GM19467 (cell line): ENCODE measurements at regions not wholly inside any gene's neighbourhood (a gene's known extent, or its start where the extent isn't known, plus 50 kb on each side); places are given as distances from the start of the nearest gene placed in this dataset.
"Not testable (repeated sequence)": the region's sequence is repeated elsewhere in the genome, so short reads cannot be mapped to it uniquely, and the experiment has no call there.

Experiments used
- ATAC-seq: cut with Tn5 transposase; IDR thresholded peaks from one replicate; pipeline ENCODE4 v1.9.1; 2021; ENCODE audit warnings: mild to moderate bottlenecking, moderate library complexity; ENCODE audit not compliant: unreplicated experiment

DNA sequence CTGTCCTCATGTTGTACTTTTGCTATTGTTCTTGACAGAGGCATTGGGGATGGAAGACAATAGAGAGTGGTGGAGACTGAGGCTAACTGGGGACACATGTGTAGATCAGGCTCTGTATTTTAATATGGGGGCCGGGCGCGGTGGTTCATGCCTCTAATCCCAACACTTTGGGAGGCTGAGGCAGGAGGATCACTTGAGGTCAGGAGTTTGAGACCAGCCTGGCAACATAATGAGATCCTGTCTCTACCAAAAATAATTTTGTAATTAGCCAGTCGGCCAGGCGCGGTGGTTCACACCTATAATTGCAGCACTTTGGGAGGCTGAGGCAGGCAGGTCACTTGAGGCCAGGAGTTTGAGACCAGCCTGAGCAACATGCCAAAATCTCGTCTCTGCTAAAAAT, 72.5 kb upstream of the FOXK1 start:
- ATAC-seq, result not testable (repeated sequence)

DNA sequence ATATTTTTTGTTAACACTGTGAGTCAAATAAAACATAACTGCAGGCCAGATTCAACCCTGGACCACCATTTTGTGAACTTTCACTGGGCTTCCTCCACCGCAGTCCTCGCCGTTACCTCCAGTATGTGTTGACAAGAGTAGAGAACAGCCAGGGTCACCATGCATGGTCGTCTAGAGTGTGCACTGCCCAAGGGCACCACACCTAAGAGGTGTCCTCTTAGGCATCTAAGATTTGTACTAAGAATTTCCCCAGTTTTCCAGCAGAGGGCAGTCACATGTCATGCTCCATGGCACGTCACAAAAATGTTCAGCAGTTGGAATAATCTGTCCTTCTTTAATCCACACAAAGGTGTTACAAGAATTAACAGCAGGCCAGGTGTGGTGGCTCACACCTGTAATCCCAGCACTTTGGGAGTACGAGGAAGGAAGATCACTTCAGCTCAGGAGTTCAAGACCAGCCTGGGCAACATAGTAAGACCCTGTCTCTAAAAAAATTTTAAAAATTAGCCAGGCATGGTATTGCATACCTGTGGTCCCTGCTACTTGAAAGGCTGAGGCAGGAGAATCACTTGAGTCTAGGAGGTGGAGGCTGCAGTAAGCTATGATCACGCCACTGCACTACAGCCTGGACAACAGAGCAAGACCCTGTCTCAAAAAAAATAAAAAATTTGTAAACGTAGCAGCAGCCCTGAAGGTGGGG, 71.2 kb upstream of the FOXK1 start:
- ATAC-seq, result peak; percentile 62

DNA sequence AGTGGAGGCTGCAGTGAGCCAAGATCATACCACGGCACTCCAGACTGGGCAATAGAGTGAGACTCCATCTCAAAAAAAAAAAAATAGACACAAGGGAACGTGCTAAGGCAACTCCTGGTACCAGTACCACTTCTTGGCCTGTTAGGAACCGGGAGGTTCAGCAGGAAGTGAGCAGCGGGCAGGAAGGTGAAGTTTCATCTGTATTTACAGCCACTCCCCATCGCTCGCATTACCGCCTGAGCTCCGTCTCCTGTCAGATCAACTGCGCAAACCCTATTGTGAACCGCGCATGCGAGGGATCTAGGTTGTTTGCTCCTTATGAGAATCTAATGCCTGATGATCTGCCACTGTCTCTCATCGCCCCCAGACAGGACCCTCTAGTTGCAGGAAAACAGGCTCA, 69.9 kb upstream of the FOXK1 start:
- ATAC-seq, result no peak

DNA sequence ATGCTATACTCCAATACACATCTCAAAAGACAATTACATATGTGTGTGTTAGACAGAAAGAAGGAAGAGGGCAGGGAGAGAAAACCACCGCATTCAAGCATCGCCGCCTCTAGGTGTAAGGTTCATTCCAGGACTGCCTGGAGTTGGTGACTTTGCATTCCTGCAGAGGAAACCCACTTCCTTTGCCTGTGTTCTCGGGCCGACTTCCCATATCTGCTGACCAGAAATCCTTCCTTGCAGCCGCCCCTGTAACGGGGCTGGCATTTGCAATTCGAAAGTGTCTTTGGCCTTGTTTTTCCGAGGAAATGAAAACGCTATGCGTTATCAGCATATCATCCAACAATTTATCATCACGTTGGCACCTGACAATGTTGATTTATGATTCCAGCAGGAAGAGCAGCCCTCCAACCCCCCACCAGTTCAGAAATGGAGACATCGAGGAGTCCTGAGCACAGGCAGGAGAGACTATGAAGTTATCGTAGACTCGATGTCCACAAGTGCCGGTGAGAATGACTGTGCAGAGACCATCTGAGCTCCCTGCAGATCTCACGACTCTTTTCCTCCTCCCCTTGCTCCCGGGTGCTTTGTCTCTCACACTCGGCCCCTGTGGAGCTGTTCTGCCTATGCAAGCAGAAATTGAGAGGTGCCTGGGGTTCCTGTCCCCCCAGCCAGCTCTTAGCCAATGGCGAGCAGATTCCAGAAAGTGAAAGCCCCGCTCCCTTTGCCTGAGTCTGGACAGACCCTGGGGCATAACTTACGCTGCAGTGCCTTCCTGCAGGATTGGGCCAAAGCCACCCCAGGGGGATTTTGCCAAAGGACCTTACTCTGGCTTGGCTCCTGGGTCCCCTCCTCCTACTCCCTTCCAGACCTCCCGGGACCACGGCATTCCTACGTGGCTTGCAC, 68.9 kb upstream of the FOXK1 start:
- no peak for ATAC-seq

DNA sequence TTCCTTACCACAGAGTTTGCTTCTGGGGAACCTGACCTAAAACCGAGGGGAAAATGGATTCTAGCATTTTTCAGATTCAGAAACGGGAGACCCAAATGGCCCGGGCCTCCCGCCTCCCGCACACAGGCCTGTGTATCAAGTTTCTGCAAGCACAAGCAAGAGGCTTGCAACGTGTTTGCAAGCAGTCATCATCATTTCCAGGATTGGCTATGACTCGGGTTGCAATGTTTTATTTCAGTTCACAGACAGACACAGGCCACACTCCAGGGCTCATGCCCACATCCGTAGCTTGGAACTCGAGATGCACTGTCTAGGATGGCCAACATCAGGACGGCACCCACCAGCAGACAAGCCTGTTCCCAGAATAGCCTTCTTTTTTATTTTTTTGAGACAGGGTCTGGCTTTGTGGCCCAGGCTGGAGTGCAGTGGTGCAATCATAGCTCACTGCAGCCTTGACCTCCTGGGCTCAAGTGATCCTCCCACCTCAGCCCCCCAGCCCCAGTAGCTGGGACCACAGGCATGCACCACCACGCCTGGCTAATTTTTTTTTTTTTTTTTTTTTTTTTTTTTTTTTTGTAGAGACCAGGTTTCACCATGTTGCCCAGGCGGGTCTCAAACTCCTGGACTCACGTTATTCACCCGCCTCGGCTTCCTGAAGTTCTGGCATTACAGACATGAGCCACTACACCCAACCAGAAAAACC, 68.1 kb upstream of the FOXK1 start:
- no peak for ATAC-seq

DNA sequence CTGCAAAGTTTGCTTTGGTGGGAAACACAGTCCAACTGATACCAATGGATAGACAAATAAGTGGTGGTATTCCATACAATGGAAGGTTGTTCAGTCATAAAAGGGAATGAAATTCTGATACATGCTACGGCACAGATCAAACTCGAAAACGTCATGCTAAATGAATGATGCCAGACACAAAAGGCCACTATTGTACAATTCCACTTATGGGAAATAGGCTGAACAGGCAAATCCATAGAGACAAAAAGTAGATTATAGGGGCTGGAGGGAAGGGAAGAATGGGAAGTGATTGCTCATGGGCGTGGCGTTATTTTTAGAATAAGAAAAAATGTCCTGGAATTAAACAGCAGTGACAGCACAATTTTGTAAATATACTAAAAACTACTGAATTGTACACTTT, 66.0 kb upstream of the FOXK1 start:
- no peak for ATAC-seq

DNA sequence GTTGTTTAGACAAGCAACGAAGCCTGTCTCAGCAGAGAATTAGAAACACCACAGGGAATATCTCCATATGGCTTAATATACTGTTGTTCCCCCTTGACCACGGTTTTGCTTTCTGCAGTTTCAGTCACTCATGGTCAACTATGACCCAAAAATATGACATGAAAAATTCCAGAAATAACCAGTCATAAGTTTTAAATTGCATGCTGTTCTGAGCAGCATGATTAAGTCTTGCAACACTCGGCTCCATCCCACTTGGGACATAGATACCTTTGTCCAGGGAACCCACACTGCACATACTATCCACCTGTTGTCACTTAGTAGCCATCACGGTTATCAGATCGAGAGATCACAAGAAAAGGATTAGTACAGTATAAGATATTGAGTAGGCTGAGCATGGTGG, 60.7 kb upstream of the FOXK1 start:
- no peak for ATAC-seq

DNA sequence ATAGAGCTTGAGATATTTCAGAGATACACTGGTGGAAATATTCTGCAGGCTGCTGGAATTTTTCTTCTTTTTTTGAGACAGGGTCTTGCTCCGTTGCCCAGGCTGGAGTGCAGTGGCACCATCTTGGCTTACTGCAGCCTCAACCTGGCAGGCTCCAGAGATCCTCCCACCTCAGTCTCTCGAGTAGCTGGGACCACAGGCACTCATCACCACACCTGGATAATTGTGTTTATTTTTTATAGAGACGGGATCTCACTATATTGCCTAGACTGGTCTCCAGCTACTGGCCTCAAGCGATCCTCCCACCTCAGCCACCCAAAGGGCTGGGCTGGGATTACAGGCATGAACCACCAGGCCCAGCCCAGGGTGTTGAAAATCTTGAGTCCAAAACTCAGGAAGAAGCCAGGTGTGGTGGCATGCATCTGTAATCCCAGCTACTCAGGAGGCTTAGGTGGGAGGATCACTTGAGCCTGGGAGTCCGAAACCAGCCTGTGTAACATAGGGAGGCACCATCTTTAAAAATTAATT, 55.7 kb upstream of the FOXK1 start:
- no peak for ATAC-seq

DNA sequence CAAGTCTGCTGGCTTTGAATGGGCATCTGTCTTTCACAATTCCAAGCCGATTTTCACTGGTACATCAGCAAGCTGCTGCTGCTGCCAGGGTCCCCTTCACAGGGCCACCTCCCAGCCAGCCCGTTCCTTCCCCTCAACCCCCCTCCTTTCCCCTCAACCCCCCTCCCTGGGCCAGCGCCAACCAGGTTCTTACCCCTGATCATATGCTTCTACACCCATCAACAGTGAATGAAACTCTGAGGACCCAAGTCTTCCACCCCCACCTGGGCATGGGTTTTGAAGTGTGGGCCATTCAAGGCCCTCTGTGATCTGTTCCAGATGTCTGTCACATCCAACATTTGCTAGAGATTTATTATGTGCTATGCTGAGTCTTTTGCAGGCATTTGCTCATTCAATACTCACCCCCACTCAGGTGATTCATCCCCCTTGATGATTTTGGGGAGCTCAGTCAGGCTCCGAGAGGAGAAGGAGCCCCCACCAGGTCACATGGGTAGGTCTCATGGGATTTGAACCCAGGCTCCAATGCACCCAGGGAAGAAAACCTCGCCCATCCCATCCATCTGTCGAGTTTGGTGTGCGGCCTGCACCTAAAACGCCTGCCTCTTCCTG, 52.7 kb upstream of the FOXK1 start:
- no peak for ATAC-seq

DNA sequence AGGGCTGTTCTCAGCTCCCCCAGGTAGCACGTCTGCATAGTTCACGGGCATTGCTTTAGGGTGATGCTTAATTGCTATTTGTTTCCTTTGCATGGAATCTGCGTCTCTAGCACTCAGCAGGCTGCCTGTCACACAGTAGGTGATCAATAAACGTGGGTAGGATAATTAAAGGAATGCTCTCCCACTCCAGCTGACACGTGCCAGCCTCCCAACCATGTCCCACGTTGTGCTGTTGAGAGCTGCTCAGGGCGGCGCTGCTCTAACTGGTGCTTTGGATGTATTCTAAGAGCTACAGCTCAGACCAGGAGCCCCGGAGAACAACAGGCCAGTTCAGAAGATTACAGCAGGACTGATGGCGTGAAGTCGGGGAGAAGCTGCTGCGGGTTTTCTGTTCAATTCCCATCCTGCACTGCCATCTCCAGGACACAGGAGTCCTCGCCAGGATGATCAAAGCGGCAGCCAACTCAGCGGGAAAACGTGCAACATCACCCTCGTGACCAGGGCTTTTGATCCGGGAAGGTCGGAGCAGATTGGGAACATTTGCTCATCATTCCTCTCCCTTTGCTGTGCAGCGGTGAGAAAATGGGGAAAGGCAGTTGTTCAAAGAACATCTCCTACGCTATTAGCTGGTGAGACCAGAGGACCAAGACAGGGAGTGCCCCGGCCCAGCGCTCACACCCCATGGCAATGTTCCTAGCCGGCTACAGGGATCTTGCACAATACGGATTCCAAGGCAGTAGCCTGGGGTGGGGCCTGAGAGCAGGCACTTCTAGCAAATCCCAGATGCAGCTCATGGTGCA, 50.5 kb upstream of the FOXK1 start:
- no peak for ATAC-seq
